ENCODE measurements at regions not wholly inside any gene's neighbourhood (a gene's known extent, or its start where the extent isn't known, plus 50 kb on each side); places are given as distances from the start of the nearest gene placed in this dataset.

DNA sequence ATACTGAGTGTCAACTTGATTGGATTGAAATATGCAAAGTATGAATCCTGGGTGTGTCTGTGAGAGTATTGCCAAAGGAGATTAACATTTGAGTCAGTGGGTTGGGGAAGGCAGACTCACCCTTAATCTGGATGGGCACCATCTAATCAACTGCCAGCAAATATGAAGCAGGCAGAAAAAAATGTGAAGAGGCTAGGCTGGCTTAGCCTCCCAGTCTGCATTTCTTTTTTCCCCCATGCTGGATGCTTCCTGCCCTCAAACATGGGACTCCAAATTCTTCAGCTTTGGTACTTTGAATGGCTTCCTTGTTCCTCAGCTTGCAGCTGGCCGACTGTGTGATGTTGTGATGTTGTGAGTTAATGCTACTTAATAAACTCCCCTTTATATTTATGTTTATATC lies 577.4 kb downstream of the CPS1 start:
- TF ChIP-seq CTCF (IDR thresholded peaks at IDR 0.05) (no peak), POLR2A (IDR thresholded peaks at IDR 0.05) (no peak)
